Esophagus muscularis mucosa (tissue), 3 donors: ENCODE measurements at regions not wholly inside any gene's neighbourhood (a gene's known extent, or its start where the extent isn't known, plus 50 kb on each side); places are given as distances from the start of the nearest gene placed in this dataset.

Experiments used
- POLR2A ChIP-seq: fragments of 450-650 bp; IDR thresholded peaks from one replicate; pipeline ENCODE4 v1.6.1; 2017; ENCODE audit warnings: antibody characterized with exemption, moderate library complexity, mild to moderate bottlenecking, low read depth
- TF ChIP-seq, protein P1 (sequence below), 3 experiments: fragments of 200-600 bp in 2 of 3; fragments of 450-650 bp in 1 of 3; sonication (generic) in 2 of 3; IDR thresholded peaks; one replicate each; pipeline ENCODE4 v1.5.1; 2017 to 2019; ENCODE audit warnings: antibody characterized with exemption in 3 of 3, mild to moderate bottlenecking in 2 of 3, moderate library complexity in 1 of 3

DNA sequence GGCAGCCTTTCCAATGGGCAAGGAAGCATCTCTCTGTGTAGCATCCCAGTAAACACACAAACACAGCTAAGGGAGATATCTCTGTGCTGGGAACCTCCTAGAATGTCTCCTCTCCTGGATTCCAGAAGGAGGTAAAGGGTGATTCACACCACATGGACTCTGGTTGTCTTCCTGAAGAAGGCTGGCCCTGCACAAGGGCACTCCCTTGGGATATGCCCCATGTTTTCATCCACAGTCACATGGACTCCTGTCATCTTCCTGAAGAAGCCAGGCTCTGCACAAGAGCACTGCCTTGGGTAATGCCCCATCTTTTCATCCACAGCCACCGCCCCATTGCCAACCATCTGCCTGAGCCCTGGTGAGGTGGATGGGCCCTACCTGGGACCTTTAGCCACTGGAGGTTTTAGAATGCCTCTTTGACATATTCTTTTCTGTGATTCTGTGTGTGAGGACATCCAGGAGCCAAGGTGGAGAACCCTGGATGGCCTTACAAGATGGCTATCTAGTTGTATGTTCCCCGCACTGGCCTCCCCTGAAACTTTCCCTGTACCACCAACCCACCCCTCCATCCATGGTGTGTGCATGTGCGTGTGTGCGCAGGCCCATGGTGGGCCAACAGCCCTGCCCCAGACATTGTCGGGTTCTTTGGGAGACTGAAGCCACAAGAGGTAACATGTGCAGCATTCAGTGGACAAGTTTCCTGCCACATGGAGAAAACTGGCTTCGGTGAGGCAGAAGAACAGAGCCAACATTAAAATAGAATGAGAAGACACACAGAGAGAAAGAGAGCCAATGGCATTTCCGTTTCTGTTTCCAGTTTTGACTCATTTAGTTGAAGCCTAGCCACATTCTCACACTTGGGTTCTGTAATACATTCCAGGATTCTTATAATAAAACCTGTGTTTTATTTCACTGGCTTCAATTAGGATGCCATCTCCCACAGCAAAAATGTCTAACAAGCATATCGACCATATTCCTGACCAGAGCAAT is 110.2 kb upstream of the CST7 start:
- TF ChIP-seq, protein P1, sequence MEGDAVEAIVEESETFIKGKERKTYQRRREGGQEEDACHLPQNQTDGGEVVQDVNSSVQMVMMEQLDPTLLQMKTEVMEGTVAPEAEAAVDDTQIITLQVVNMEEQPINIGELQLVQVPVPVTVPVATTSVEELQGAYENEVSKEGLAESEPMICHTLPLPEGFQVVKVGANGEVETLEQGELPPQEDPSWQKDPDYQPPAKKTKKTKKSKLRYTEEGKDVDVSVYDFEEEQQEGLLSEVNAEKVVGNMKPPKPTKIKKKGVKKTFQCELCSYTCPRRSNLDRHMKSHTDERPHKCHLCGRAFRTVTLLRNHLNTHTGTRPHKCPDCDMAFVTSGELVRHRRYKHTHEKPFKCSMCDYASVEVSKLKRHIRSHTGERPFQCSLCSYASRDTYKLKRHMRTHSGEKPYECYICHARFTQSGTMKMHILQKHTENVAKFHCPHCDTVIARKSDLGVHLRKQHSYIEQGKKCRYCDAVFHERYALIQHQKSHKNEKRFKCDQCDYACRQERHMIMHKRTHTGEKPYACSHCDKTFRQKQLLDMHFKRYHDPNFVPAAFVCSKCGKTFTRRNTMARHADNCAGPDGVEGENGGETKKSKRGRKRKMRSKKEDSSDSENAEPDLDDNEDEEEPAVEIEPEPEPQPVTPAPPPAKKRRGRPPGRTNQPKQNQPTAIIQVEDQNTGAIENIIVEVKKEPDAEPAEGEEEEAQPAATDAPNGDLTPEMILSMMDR (IDR thresholded peaks at IDR 0.05): no peak
- no peak for TF ChIP-seq POLR2A
